WERI-Rb-1 (cell line): ENCODE measurements at regions not wholly inside any gene's neighbourhood (a gene's known extent, or its start where the extent isn't known, plus 50 kb on each side); places are given as distances from the start of the nearest gene placed in this dataset.

Experiments used
- DNase-seq: peaks from one replicate; pipeline ENCODE4 v3.0.0-alpha.2; 2020
- H3K27ac ChIP-seq: fragments of 250-450 bp; sonication (Bioruptor Pico); 2 replicates; pipeline ENCODE4 v1.5.1; 2020; ENCODE audit warnings: mild to moderate bottlenecking, moderate library complexity
- H3K27me3 ChIP-seq: fragments of 250-450 bp; sonication (Bioruptor Pico); 2 replicates; pipeline ENCODE4 v1.5.1; 2021; ENCODE audit warnings: mild to moderate bottlenecking, low read depth, moderate library complexity; ENCODE audit not compliant: insufficient read depth, severe bottlenecking
- H3K36me3 ChIP-seq: fragments of 250-450 bp; sonication (Bioruptor Pico); 2 replicates; pipeline ENCODE4 v1.5.1; 2020; ENCODE audit warnings: mild to moderate bottlenecking, moderate library complexity
- H3K4me3 ChIP-seq: 2 replicates; pipeline ENCODE4 v1.5.1; 2011; ENCODE audit warnings: low read depth, mild to moderate bottlenecking, control low read depth, low read length
- H3K9me3 ChIP-seq: fragments of 250-450 bp; sonication (Bioruptor Pico); 2 replicates; pipeline ENCODE4 v1.5.1; 2021; ENCODE audit warnings: mild to moderate bottlenecking, moderate library complexity; ENCODE audit not compliant: severe bottlenecking
- CTCF ChIP-seq: IDR thresholded peaks from 2 replicates; pipeline ENCODE4 v1.5.1; 2011; ENCODE audit warnings: low read depth, mild to moderate bottlenecking, control low read depth, inconsistent platforms, low read length

GRCh38 chr2:239671916-239672849, 271.4 kb upstream of the HDAC4 start:
- no peak for DNase-seq
- no peak for TF ChIP-seq CTCF

GRCh38 chr2:239671471-239671870, 270.7 kb upstream of the HDAC4 start:
- no peak overlapping the region for H3K27ac ChIP-seq
- DNase-seq: no peak
- no peaks in the 10 kb centered on the region for H3K36me3 ChIP-seq
- H3K27me3 ChIP-seq: peaks cover 99% of the 10 kb centered on the region
- H3K4me3 ChIP-seq: no peak overlapping the region
- TF ChIP-seq CTCF: no peak
- H3K9me3 ChIP-seq: no peaks in the 10 kb centered on the region

More at GRCh38 chr2:239671916-239672849, 271.4 kb upstream of the HDAC4 start:
- no peak overlapping the region for H3K27ac ChIP-seq
- no peak overlapping the region for H3K4me3 ChIP-seq
- H3K9me3 ChIP-seq: no peaks in the 10 kb centered on the region
- peaks cover 99% of the 10 kb centered on the region for H3K27me3 ChIP-seq
- no peaks in the 10 kb centered on the region for H3K36me3 ChIP-seq

- TF ChIP-seq CTCF: no peak
- H3K36me3 ChIP-seq: no peaks in the 10 kb centered on the region
- DNase-seq: no peak
- H3K9me3 ChIP-seq: no peaks in the 10 kb centered on the region
- H3K27me3 ChIP-seq: peaks cover 95% of the 10 kb centered on the region
- no peak overlapping the region for H3K4me3 ChIP-seq
- no peak overlapping the region for H3K27ac ChIP-seq
Measured at GRCh38 chr2:239670463-239671120, 269.8 kb upstream of the HDAC4 start.

- H3K27ac ChIP-seq: no peak overlapping the region
- no peak overlapping the region for H3K4me3 ChIP-seq
- no peaks in the 10 kb centered on the region for H3K36me3 ChIP-seq
- no peaks in the 10 kb centered on the region for H3K9me3 ChIP-seq
- no peak for DNase-seq
- H3K27me3 ChIP-seq: peaks cover 90% of the 10 kb centered on the region
- TF ChIP-seq CTCF: no peak
Measured at GRCh38 chr2:239669899-239670460, 269.2 kb upstream of the HDAC4 start.

GRCh38 chr2:239669181-239669898, 268.5 kb upstream of the HDAC4 start:
- TF ChIP-seq CTCF: no peak
- Histone ChIP-seq H3K9me3 (no peaks in the 10 kb centered on the region), H3K4me3 (no peak overlapping the region), H3K27ac (no peak overlapping the region), H3K36me3 (no peaks in the 10 kb centered on the region), H3K27me3 (peaks cover 90% of the 10 kb centered on the region)
- no peak for DNase-seq
